OCI-LY7 (cell line): ENCODE measurements at regions not wholly inside any gene's neighbourhood (a gene's known extent, or its start where the extent isn't known, plus 50 kb on each side); places are given as distances from the start of the nearest gene placed in this dataset.

Source experiments
- BruUV-seq: library from RNA; stranded (reverse); fragments of 400-500 nt; replicated peaks from 2 replicates; lab custom pipeline; 2021; lab: Mats Ljungman, UMichigan
- CTCF ChIA-PET: fragments of 300-600 bp; sonication (Branson Sonifier 250); formaldehyde crosslinking; loops from one replicate; lab custom pipeline; 2022; ENCODE audit warnings: antibody characterized with exemption; ENCODE audit not compliant: unreplicated experiment; lab: Charles Lee
- POLR2A ChIA-PET: fragments of 300-600 bp; sonication (Branson Sonifier 250); formaldehyde crosslinking; loops from one replicate; lab custom pipeline; 2022; ENCODE audit warnings: antibody characterized with exemption; lab: Charles Lee
- DNase-seq: peaks from one replicate; pipeline ENCODE4 v3.0.0-alpha.2; 2015; ENCODE audit warnings: low spot score
- H2AFZ ChIP-seq: fragments of 200-600 bp; sonication (generic), shearing (Covaris generic); 2 replicates; pipeline ENCODE4 v1.6.1; 2014; ENCODE audit warnings: mild to moderate bottlenecking, antibody characterized with exemption, low read length, moderate library complexity
- H3K27ac ChIP-seq: fragments of 200-600 bp; sonication (generic); 2 replicates; pipeline ENCODE4 v1.5.1; 2014; ENCODE audit warnings: mixed run types, low read depth, mild to moderate bottlenecking, moderate library complexity, low read length, inconsistent platforms; ENCODE audit not compliant: poor library complexity, severe bottlenecking
- H3K36me3 ChIP-seq: fragments of 200-600 bp; sonication (generic); 2 replicates; pipeline ENCODE4 v1.6.1; 2014; ENCODE audit warnings: mild to moderate bottlenecking, antibody characterized with exemption, low read length, moderate library complexity, mixed read lengths; ENCODE audit not compliant: insufficient read depth
- H3K4me1 ChIP-seq: fragments of 200-600 bp; sonication (generic); 2 replicates; pipeline ENCODE4 v1.5.1; 2014; ENCODE audit warnings: mild to moderate bottlenecking, low read length; ENCODE audit not compliant: insufficient read depth, poor library complexity, severe bottlenecking
- H3K4me2 ChIP-seq: fragments of 200-600 bp; sonication (generic); 2 replicates; pipeline ENCODE4 v1.6.1; 2014; ENCODE audit warnings: mild to moderate bottlenecking, low read length
- H3K4me3 ChIP-seq: fragments of 200-600 bp; sonication (generic); 2 replicates; pipeline ENCODE4 v1.5.1; 2014; ENCODE audit warnings: mild to moderate bottlenecking, low read depth, low read length; ENCODE audit not compliant: poor library complexity, severe bottlenecking
- H3K79me2 ChIP-seq: fragments of 200-600 bp; sonication (generic); 2 replicates; pipeline ENCODE4 v1.6.1; 2016; ENCODE audit warnings: low read depth, mild to moderate bottlenecking, low read length, moderate library complexity, mixed read lengths; ENCODE audit not compliant: insufficient read depth
- H3K9me2 ChIP-seq: fragments of 200-600 bp; sonication (generic); 2 replicates; pipeline ENCODE4 v1.6.1; 2016; ENCODE audit warnings: mild to moderate bottlenecking, low read length, mixed read lengths; ENCODE audit not compliant: insufficient read depth
- H3K9me3 ChIP-seq: fragments of 200-600 bp; sonication (generic); 2 replicates; pipeline ENCODE4 v1.6.1; 2014; ENCODE audit warnings: mild to moderate bottlenecking, mixed run types, low read length, mixed read lengths
- H4K20me1 ChIP-seq: fragments of 200-600 bp; sonication (generic); 2 replicates; pipeline ENCODE4 v1.6.1; 2014; ENCODE audit warnings: mild to moderate bottlenecking, antibody characterized with exemption, low read length, moderate library complexity, mixed read lengths; ENCODE audit not compliant: insufficient read depth
- CTCF ChIP-seq: fragments of 200-600 bp; sonication (generic); conservative IDR thresholded peaks from 2 replicates; pipeline ENCODE4 v1.5.1; 2014; ENCODE audit warnings: mild to moderate bottlenecking, antibody characterized with exemption, low read length, moderate library complexity, mixed read lengths
- EZH2phosphoT487 ChIP-seq: fragments of 200-600 bp; sonication (generic); IDR thresholded peaks from 2 replicates; pipeline ENCODE4 v1.6.1; 2018; ENCODE audit warnings: low read depth, borderline replicate concordance, mild to moderate bottlenecking, mixed run types, antibody characterized with exemption, low read length, moderate library complexity, mixed read lengths
- intact Hi-C: fragments of 100-400 bp; cut with micrococcal nuclease; formaldehyde crosslinking; loops from one replicate; pipeline ENCODE4 v1.10.0; 2022; ENCODE audit not compliant: unreplicated experiment

- POLR2A ChIA-PET, result no interaction called here
Measured at GRCh38 chr6:169047345-169047744, 206.3 kb downstream of the THBS2 start.

GRCh38 chr6:169046483-169047192 is 207.0 kb downstream of the THBS2 start:
- intact Hi-C loops, result no loop called here
- H3K4me1 ChIP-seq, result no peaks in the 10 kb centered on the region
- BruUV-seq, result no TSS peak

More at GRCh38 chr6:169047345-169047744, 206.3 kb downstream of the THBS2 start:
- CTCF ChIA-PET, result no interaction called here
- no peak overlapping the region for H2AFZ ChIP-seq
- no peak overlapping the region for H3K4me2 ChIP-seq
- H3K4me3 ChIP-seq, result no peak overlapping the region
- H3K27ac ChIP-seq, result no peak overlapping the region
- no peaks in the 10 kb centered on the region for H3K36me3 ChIP-seq
- no peak for DNase-seq
- H3K9me3 ChIP-seq, result no peaks in the 10 kb centered on the region
- H3K79me2 ChIP-seq, result no peaks in the 10 kb centered on the region
- TF ChIP-seq CTCF, result no peak
- TF ChIP-seq EZH2phosphoT487, result no peak
- intact Hi-C loops, result no loop called here
- H3K4me1 ChIP-seq, result no peaks in the 10 kb centered on the region
- BruUV-seq, result no TSS peak
- no peaks in the 10 kb centered on the region for H4K20me1 ChIP-seq
- no peaks in the 10 kb centered on the region for H3K9me2 ChIP-seq

More at GRCh38 chr6:169046483-169047192, 207.0 kb downstream of the THBS2 start:
- POLR2A ChIA-PET, result no interaction called here
- Histone ChIP-seq H4K20me1 (no peaks in the 10 kb centered on the region), H3K79me2 (no peaks in the 10 kb centered on the region), H3K27ac (no peak overlapping the region), H3K9me3 (no peaks in the 10 kb centered on the region), H3K4me3 (no peak overlapping the region), H2AFZ (no peak overlapping the region), H3K4me2 (no peak overlapping the region), H3K9me2 (no peaks in the 10 kb centered on the region), H3K36me3 (no peaks in the 10 kb centered on the region)
- no peak for DNase-seq
- TF ChIP-seq EZH2phosphoT487, result no peak
- no peak for TF ChIP-seq CTCF
- CTCF ChIA-PET, result no interaction called here
